MCF 10A (cell line): ENCODE measurements at regions not wholly inside any gene's neighbourhood (a gene's known extent, or its start where the extent isn't known, plus 50 kb on each side); places are given as distances from the start of the nearest gene placed in this dataset.

ENCODE experiments used
- BruUV-seq: library from RNA; stranded (reverse); fragments of 400-500 nt; replicated peaks from 2 replicates; lab custom pipeline; 2021; lab: Mats Ljungman, UMichigan
- CTCF ChIA-PET: fragments of 300-600 bp; sonication (Branson Sonifier 250); formaldehyde crosslinking; extraction: SDS; loops from one replicate; lab custom pipeline; 2021; ENCODE audit warnings: antibody characterized with exemption, inconsistent platforms; lab: Yijun Ruan, JAX
- POLR2A ChIA-PET: fragments of 300-600, 350-650 bp; sonication (Branson Sonifier 250); formaldehyde crosslinking; extraction: SDS; loops from one replicate; lab custom pipeline; 2020; ENCODE audit warnings: antibody characterized with exemption, inconsistent platforms; lab: Yijun Ruan, JAX
- DNase-seq: peaks from one replicate; pipeline ENCODE4 v3.0.0-alpha.2; 2018; ENCODE audit not compliant: unreplicated experiment
- H3K27ac Mint-ChIP-seq: one replicate; pipeline ENCODE4 v1.8.0; 2022; ENCODE audit warnings: mild to moderate bottlenecking, low read depth, mixed read lengths; ENCODE audit not compliant: unreplicated experiment
- H3K27me3 Mint-ChIP-seq: one replicate; pipeline ENCODE4 v1.8.0; 2022; ENCODE audit warnings: mixed read lengths; ENCODE audit not compliant: insufficient read depth, unreplicated experiment
- H3K36me3 Mint-ChIP-seq: one replicate; pipeline ENCODE4 v1.8.0; 2022; ENCODE audit warnings: mild to moderate bottlenecking, moderate library complexity, mixed read lengths; ENCODE audit not compliant: insufficient read depth, unreplicated experiment
- H3K4me1 Mint-ChIP-seq: one replicate; pipeline ENCODE4 v1.8.0; 2022; ENCODE audit warnings: mixed read lengths; ENCODE audit not compliant: insufficient read depth, unreplicated experiment
- H3K4me3 Mint-ChIP-seq: one replicate; pipeline ENCODE4 v1.8.0; 2022; ENCODE audit warnings: mild to moderate bottlenecking, moderate library complexity, mixed read lengths; ENCODE audit not compliant: unreplicated experiment
- H3K9me3 Mint-ChIP-seq: one replicate; pipeline ENCODE4 v1.8.0; 2022; ENCODE audit warnings: mixed read lengths; ENCODE audit not compliant: unreplicated experiment
- intact Hi-C: fragments of 100-400 bp; cut with micrococcal nuclease; formaldehyde crosslinking; loops from 2 replicates; pipeline ENCODE4 v1.14.1; 2022
- TF ChIP-seq, protein P1 (sequence below): fragments of 200-600 bp; IDR thresholded peaks from one replicate; pipeline ENCODE4 v1.8.0; 2022; ENCODE audit warnings: antibody characterized with exemption, mild to moderate bottlenecking; ENCODE audit not compliant: unreplicated experiment

GRCh38 chr1:30191154-30191702 is 532.2 kb downstream of the MATN1 start:
- Mint-ChIP-seq H3K9me3 (no peaks in the 10 kb centered on the region), H3K4me3 (no peak overlapping the region), H3K27ac (peak overlapping the region; percentile 25), H3K4me1 (peaks cover 5% of the 10 kb centered on the region), H3K27me3 (peaks cover 21% of the 10 kb centered on the region), H3K36me3 (no peaks in the 10 kb centered on the region)
- BruUV-seq = no TSS peak
- POLR2A ChIA-PET = no interaction called here
- CTCF ChIA-PET = no interaction called here
- TF ChIP-seq, protein P1, sequence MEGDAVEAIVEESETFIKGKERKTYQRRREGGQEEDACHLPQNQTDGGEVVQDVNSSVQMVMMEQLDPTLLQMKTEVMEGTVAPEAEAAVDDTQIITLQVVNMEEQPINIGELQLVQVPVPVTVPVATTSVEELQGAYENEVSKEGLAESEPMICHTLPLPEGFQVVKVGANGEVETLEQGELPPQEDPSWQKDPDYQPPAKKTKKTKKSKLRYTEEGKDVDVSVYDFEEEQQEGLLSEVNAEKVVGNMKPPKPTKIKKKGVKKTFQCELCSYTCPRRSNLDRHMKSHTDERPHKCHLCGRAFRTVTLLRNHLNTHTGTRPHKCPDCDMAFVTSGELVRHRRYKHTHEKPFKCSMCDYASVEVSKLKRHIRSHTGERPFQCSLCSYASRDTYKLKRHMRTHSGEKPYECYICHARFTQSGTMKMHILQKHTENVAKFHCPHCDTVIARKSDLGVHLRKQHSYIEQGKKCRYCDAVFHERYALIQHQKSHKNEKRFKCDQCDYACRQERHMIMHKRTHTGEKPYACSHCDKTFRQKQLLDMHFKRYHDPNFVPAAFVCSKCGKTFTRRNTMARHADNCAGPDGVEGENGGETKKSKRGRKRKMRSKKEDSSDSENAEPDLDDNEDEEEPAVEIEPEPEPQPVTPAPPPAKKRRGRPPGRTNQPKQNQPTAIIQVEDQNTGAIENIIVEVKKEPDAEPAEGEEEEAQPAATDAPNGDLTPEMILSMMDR = no peak
- DNase-seq = peak; percentile 62
- intact Hi-C loops = no loop called here

DNA sequence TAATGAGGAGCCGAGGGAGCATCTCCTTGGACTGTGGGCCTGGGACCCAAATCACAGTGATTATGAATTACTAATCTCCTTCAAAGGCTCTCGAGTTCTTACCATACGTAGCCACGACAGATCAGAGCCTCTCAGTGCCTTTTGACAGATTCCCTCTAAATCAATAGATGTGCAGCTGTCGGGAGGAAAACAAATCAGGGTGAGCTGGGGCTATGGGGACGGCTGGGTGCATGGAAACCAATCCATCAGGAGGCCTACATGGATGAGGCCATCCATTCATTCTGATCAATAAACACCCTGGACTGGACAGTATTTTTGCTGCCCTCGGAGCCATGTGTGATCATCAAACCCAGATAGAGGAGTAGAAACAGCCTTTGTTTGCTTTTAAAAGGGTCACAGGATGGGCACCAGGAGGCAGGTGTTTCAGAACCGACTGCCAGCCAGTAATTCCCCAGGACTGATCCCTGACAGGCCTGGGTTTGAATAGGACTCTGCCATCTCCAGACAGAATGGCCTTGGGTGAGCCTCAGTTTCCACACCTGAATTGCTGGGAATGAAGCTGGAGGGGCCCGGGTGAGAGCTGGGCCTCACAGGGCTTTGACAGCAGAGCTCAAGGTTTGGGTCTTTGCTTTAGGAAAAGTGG is 532.8 kb downstream of the MATN1 start:
- POLR2A ChIA-PET = no interaction called here
- CTCF ChIA-PET = no interaction called here

GRCh38 chr1:30189818-30190500 is 533.4 kb downstream of the MATN1 start:
- ChIA-PET POLR2A (no interaction called here), CTCF (no interaction called here)
- no peak overlapping the region for H3K27ac Mint-ChIP-seq

More for the DNA sequence above, 532.8 kb downstream of the MATN1 start:
- H3K4me3 Mint-ChIP-seq = no peak overlapping the region
- TF ChIP-seq, protein P1 = no peak
- H3K27me3 Mint-ChIP-seq = peaks cover 19% of the 10 kb centered on the region
- H3K4me1 Mint-ChIP-seq = peaks cover 5% of the 10 kb centered on the region
- no peaks in the 10 kb centered on the region for H3K36me3 Mint-ChIP-seq
- peak overlapping the region; percentile 25 for H3K27ac Mint-ChIP-seq
- no peak for DNase-seq
- no peaks in the 10 kb centered on the region for H3K9me3 Mint-ChIP-seq
- no TSS peak for BruUV-seq
- intact Hi-C loops = no loop called here

GRCh38 chr1:30188999-30189398 is 534.4 kb downstream of the MATN1 start:
- ChIA-PET CTCF (no interaction called here), POLR2A (no interaction called here)
- peaks cover 5% of the 10 kb centered on the region for H3K4me1 Mint-ChIP-seq
- intact Hi-C loops = no loop called here
- H3K9me3 Mint-ChIP-seq = no peaks in the 10 kb centered on the region
- no peak for DNase-seq
- no peak overlapping the region for H3K27ac Mint-ChIP-seq
- BruUV-seq = no TSS peak
- peaks cover 19% of the 10 kb centered on the region for H3K27me3 Mint-ChIP-seq
- H3K4me3 Mint-ChIP-seq = no peak overlapping the region
- H3K36me3 Mint-ChIP-seq = no peaks in the 10 kb centered on the region
- TF ChIP-seq, protein P1 = no peak

More at GRCh38 chr1:30189818-30190500, 533.4 kb downstream of the MATN1 start:
- Mint-ChIP-seq H3K27me3 (peaks cover 19% of the 10 kb centered on the region), H3K4me1 (peaks cover 5% of the 10 kb centered on the region), H3K4me3 (no peak overlapping the region), H3K9me3 (no peaks in the 10 kb centered on the region), H3K36me3 (no peaks in the 10 kb centered on the region)
- DNase-seq = no peak
- intact Hi-C loops = no loop called here
- no TSS peak for BruUV-seq
- TF ChIP-seq, protein P1 = no peak
